WTC11 (cell line): ENCODE measurements at regions not wholly inside any gene's neighbourhood (a gene's known extent, or its start where the extent isn't known, plus 50 kb on each side); places are given as distances from the start of the nearest gene placed in this dataset.

Source experiments
- ATAC-seq: fragments of 200-7000 bp; cut with Tn5 transposase; 2 replicates; pipeline ENCODE4 v1.10.0; 2021; ENCODE audit warnings: mild to moderate bottlenecking, moderate library complexity
- CTCF ChIA-PET: fragments of 300-600 bp; sonication (Branson Sonifier 250); formaldehyde crosslinking; loops from one replicate; lab custom pipeline; 2021; ENCODE audit warnings: antibody characterized with exemption; lab: Charles Lee
- POLR2A ChIA-PET: fragments of 350-600 bp; sonication (Branson Sonifier 250); formaldehyde crosslinking; loops from one replicate; lab custom pipeline; 2021; ENCODE audit warnings: antibody characterized with exemption; lab: Charles Lee
- DNase-seq: peaks from one replicate; pipeline ENCODE4 v3.0.0; 2021; ENCODE audit warnings: low spot score
- H3K27ac Mint-ChIP-seq: 2 replicates; pipeline ENCODE4 v1.8.0; 2021; ENCODE audit warnings: mixed read lengths
- H3K27me3 Mint-ChIP-seq: 2 replicates; pipeline ENCODE4 v1.8.0; 2021; ENCODE audit warnings: low read depth, mild to moderate bottlenecking, moderate library complexity, mixed read lengths
- H3K36me3 Mint-ChIP-seq: 2 replicates; pipeline ENCODE4 v1.8.0; 2021; ENCODE audit warnings: mixed read lengths
- H3K4me1 Mint-ChIP-seq: 2 replicates; pipeline ENCODE4 v1.8.0; 2022; ENCODE audit warnings: mixed read lengths
- H3K4me3 Mint-ChIP-seq: 2 replicates; pipeline ENCODE4 v1.8.0; 2021; ENCODE audit warnings: mild to moderate bottlenecking, moderate library complexity, mixed read lengths
- H3K9me3 Mint-ChIP-seq: 2 replicates; pipeline ENCODE4 v1.8.0; 2021; ENCODE audit warnings: mixed read lengths
- AR ChIP-seq: fragments of 250-450 bp; sonication (Bioruptor Pico); IDR thresholded peaks from 2 replicates; pipeline ENCODE4 v1.9.0; 2021; ENCODE audit warnings: mild to moderate bottlenecking
- ARID4B ChIP-seq: sonication (generic); formaldehyde crosslinking; IDR thresholded peaks from 2 replicates; pipeline ENCODE4 v1.8.0; 2023; ENCODE audit warnings: missing genetic modification reagents, mild to moderate bottlenecking, borderline replicate concordance
- ATF1 ChIP-seq: sonication (generic); formaldehyde crosslinking; IDR thresholded peaks from 2 replicates; pipeline ENCODE4 v1.8.1; 2023; ENCODE audit warnings: mild to moderate bottlenecking, moderate library complexity, missing genetic modification reagents
- CREM ChIP-seq: sonication (generic); formaldehyde crosslinking; IDR thresholded peaks from 2 replicates; pipeline ENCODE4 v1.8.1; 2022; ENCODE audit warnings: mild to moderate bottlenecking, missing genetic modification reagents, moderate library complexity
- CTCF ChIP-seq: fragments of 200-600 bp; IDR thresholded peaks from 2 replicates; pipeline ENCODE4 v1.8.0; 2022; ENCODE audit warnings: antibody characterized with exemption
- E2F4 ChIP-seq: sonication (generic); formaldehyde crosslinking; IDR thresholded peaks from 2 replicates; pipeline ENCODE4 v1.8.1; 2022; ENCODE audit warnings: low read depth, mild to moderate bottlenecking, moderate library complexity, missing genetic modification reagents, borderline replicate concordance
- EMX1 ChIP-seq: fragments of 250-450 bp; sonication (Bioruptor Pico); IDR thresholded peaks from 2 replicates; pipeline ENCODE4 v1.8.0; 2021; ENCODE audit warnings: mild to moderate bottlenecking
- FOXP1 ChIP-seq: sonication (generic); formaldehyde crosslinking; IDR thresholded peaks from 2 replicates; pipeline ENCODE4 v1.8.0; 2022; ENCODE audit warnings: missing genetic modification reagents, mild to moderate bottlenecking, moderate library complexity, borderline replicate concordance
- HMGXB4 ChIP-seq: sonication (generic); formaldehyde crosslinking; IDR thresholded peaks from 2 replicates; pipeline ENCODE4 v1.8.1; 2023; ENCODE audit warnings: mild to moderate bottlenecking, moderate library complexity, missing genetic modification reagents
- MLX ChIP-seq: sonication (generic); formaldehyde crosslinking; IDR thresholded peaks from 2 replicates; pipeline ENCODE4 v1.8.1; 2023; ENCODE audit warnings: mild to moderate bottlenecking, missing genetic modification reagents, moderate library complexity
- NR2C2 ChIP-seq: sonication (generic); formaldehyde crosslinking; IDR thresholded peaks from 2 replicates; pipeline ENCODE4 v1.8.0; 2022; ENCODE audit warnings: mild to moderate bottlenecking, missing genetic modification reagents
- SMAD4 ChIP-seq: sonication (generic); formaldehyde crosslinking; IDR thresholded peaks from 2 replicates; pipeline ENCODE4 v1.8.0; 2022; ENCODE audit warnings: mild to moderate bottlenecking, missing genetic modification reagents
- TCF7 ChIP-seq: sonication (generic); formaldehyde crosslinking; IDR thresholded peaks from 2 replicates; pipeline ENCODE4 v1.8.0; 2022; ENCODE audit warnings: mild to moderate bottlenecking, low read depth, missing genetic modification reagents, moderate library complexity
- TEAD4 ChIP-seq: sonication (generic); formaldehyde crosslinking; IDR thresholded peaks from 2 replicates; pipeline ENCODE4 v1.8.0; 2022; ENCODE audit warnings: mild to moderate bottlenecking, missing genetic modification reagents
- USF2 ChIP-seq: sonication (generic); formaldehyde crosslinking; IDR thresholded peaks from 2 replicates; pipeline ENCODE4 v1.8.1; 2023; ENCODE audit warnings: mild to moderate bottlenecking, missing genetic modification reagents, moderate library complexity
- ZNF232 ChIP-seq: sonication (generic); formaldehyde crosslinking; IDR thresholded peaks from 2 replicates; pipeline ENCODE4 v1.8.0; 2022; ENCODE audit warnings: mild to moderate bottlenecking, missing genetic modification reagents
- ZNF317 ChIP-seq: sonication (generic); formaldehyde crosslinking; IDR thresholded peaks from 2 replicates; pipeline ENCODE4 v1.8.1; 2023; ENCODE audit warnings: low read depth, mild to moderate bottlenecking, moderate library complexity, missing genetic modification reagents, borderline replicate concordance
- ZNF416 ChIP-seq: fragments of 250-450 bp; sonication (Bioruptor Pico); IDR thresholded peaks from 2 replicates; pipeline ENCODE4 v1.9.0; 2021; ENCODE audit warnings: mild to moderate bottlenecking, inconsistent platforms
- ZSCAN18 ChIP-seq: fragments of 250-450 bp; sonication (Bioruptor Pico); IDR thresholded peaks from 2 replicates; pipeline ENCODE4 v2.1.2; 2022; ENCODE audit warnings: mild to moderate bottlenecking, moderate library complexity

GRCh38 chr4:186910385-186910784 lies 186.7 kb upstream of the FAT1 start (continued):
- no peak for TF ChIP-seq E2F4 (CRISPR knock-in tag)
- no peak for TF ChIP-seq ZSCAN18
- TF ChIP-seq TCF7 (CRISPR knock-in tag): no peak
- TF ChIP-seq, all 79 proteins: peak for 0

GRCh38 chr4:186912606-186913005 lies 188.9 kb upstream of the FAT1 start:
- ATAC-seq (no peak), DNase-seq (no peak)
- no peak overlapping the region for H3K4me3 Mint-ChIP-seq
- H3K27me3 Mint-ChIP-seq: no peaks in the 10 kb centered on the region
- TF ChIP-seq TEAD4 (CRISPR knock-in tag) (no peak), FOXP1 (no peak), ZNF317 (CRISPR knock-in tag) (no peak), EMX1 (CRISPR knock-in tag) (no peak), USF2 (CRISPR knock-in tag) (no peak), CTCF (no peak), MLX (CRISPR knock-in tag) (no peak), AR (CRISPR knock-in tag) (no peak), ZNF232 (no peak), SMAD4 (CRISPR knock-in tag) (no peak), CREM (CRISPR knock-in tag) (no peak), ATF1 (CRISPR knock-in tag) (no peak), ARID4B (CRISPR knock-in tag) (no peak), ZNF416 (CRISPR knock-in tag) (no peak), NR2C2 (CRISPR knock-in tag) (no peak), HMGXB4 (CRISPR knock-in tag) (no peak)
- peaks cover 13% of the 10 kb centered on the region for H3K4me1 Mint-ChIP-seq
- POLR2A ChIA-PET: interaction anchor here (0.6 kb wide), 1 partner anchor 12 kb away, joined by 3 read pairs; no protein-coding TSS in a partner anchor
- CTCF ChIA-PET: no interaction called here
- no peaks in the 10 kb centered on the region for H3K36me3 Mint-ChIP-seq
- H3K27ac Mint-ChIP-seq: no peak overlapping the region
- H3K9me3 Mint-ChIP-seq: peaks cover 2% of the 10 kb centered on the region
